ENCODE measurements at regions not wholly inside any gene's neighbourhood (a gene's known extent, or its start where the extent isn't known, plus 50 kb on each side); places are given as distances from the start of the nearest gene placed in this dataset.

- no peak for DNase-seq
Measured at GRCh38 chr1:168631671-168632400, 55.4 kb downstream of the XCL1 start.

- DNase-seq: no peak
Measured at GRCh38 chr1:168634951-168635532, 58.6 kb downstream of the XCL1 start.

GRCh38 chr1:168636200-168636599 lies 59.8 kb downstream of the XCL1 start:
- DNase-seq: no peak

- no peak for DNase-seq
Measured at GRCh38 chr1:168636642-168637111, 60.3 kb downstream of the XCL1 start.

- peak; percentile 31 for DNase-seq
Measured at GRCh38 chr1:168637350-168637991, 61.1 kb downstream of the XCL1 start.

GRCh38 chr1:168638884-168639283 lies 62.5 kb downstream of the XCL1 start:
- DNase-seq: no peak

GRCh38 chr1:168640182-168640581 lies 63.8 kb downstream of the XCL1 start:
- DNase-seq: no peak

GRCh38 chr1:168640836-168641235 lies 64.4 kb downstream of the XCL1 start:
- no peak for DNase-seq

GRCh38 chr1:168643152-168643551 lies 66.7 kb downstream of the XCL1 start:
- DNase-seq: no peak

All from activated CD4-positive, alpha-beta T cell treated with anti-CD3 and anti-CD28 coated beads, Interleukin-10, Interleukin-2, amounts not matched to agents 100 ng/mL and 50 ng/mL, durations not matched to agents 16 hours and 8 hours (primary cell).